ENCODE measurements at regions not wholly inside any gene's neighbourhood (a gene's known extent, or its start where the extent isn't known, plus 50 kb on each side); places are given as distances from the start of the nearest gene placed in this dataset.

DNA sequence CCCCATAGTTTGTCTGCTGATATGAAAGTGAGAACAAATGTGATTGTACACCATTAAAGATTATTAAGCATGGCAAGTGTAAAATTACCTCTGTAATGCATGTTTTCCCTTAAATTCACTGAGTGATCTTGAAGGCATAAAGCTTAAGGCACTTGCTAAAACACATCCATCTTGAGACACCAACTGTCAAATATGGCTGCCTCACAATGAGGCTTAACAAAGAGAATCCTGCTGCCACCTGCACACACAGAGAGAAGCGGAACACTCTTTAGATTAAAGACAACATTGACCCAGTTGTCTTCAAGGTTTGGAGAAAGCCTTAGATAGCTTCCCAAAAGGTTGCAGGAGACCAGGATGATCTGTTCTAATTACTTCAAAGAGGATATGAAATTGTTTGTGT, 803.6 kb upstream of the GYPC start:
- intact Hi-C loops (cut with DNase I; ENCODE audit: low total_unique reads) = no loop called here
- H3K27me3 ChIP-seq = no peaks in the 10 kb centered on the region
- H3K27ac ChIP-seq = no peak overlapping the region
- 71 to 84% (median 79%) methylated on average over 1 of the region's 1 CpG for WGBS, 5 donors
- H3K36me3 ChIP-seq = no peaks in the 10 kb centered on the region
- peaks cover 0 to 11% (median 7%) of the 10 kb centered on the region in 4 donors for H3K9me3 ChIP-seq
- no peak overlapping the region for H3K4me3 ChIP-seq
- TF ChIP-seq EP300 (IDR thresholded peaks at IDR 0.05) (no peak), POLR2AphosphoS5 (IDR thresholded peaks at IDR 0.05) (no peak), POLR2A (IDR thresholded peaks at IDR 0.05) (no peak)
- TF ChIP-seq, protein P1, sequence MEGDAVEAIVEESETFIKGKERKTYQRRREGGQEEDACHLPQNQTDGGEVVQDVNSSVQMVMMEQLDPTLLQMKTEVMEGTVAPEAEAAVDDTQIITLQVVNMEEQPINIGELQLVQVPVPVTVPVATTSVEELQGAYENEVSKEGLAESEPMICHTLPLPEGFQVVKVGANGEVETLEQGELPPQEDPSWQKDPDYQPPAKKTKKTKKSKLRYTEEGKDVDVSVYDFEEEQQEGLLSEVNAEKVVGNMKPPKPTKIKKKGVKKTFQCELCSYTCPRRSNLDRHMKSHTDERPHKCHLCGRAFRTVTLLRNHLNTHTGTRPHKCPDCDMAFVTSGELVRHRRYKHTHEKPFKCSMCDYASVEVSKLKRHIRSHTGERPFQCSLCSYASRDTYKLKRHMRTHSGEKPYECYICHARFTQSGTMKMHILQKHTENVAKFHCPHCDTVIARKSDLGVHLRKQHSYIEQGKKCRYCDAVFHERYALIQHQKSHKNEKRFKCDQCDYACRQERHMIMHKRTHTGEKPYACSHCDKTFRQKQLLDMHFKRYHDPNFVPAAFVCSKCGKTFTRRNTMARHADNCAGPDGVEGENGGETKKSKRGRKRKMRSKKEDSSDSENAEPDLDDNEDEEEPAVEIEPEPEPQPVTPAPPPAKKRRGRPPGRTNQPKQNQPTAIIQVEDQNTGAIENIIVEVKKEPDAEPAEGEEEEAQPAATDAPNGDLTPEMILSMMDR (IDR thresholded peaks at IDR 0.05) = no peak
- H3K4me1 ChIP-seq = no peaks in the 10 kb centered on the region
- no peak for DNase-seq

DNA sequence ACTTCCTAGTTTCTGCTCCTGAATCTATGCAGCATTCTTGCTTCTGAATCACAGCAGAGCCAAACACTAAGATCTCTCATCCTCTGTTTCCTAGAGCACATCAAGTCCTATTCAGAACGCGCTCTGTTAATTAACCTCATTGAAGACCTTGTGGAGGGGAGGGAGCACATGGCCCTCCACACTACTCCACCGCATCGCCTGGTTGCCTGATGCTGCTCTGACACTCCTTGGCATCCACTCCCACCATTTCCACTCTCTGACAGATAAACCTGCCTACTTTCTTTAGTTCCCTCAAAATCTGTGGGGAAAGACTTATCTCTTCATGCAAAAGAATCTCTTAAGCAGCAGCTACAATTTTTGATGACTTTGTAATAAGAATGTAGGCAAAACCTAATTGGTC, 802.3 kb upstream of the GYPC start:
- Histone ChIP-seq H3K27me3 (no peaks in the 10 kb centered on the region), H3K9me3 (peaks cover 0 to 5% (median 2%) of the 10 kb centered on the region in 4 donors), H3K27ac (no peak overlapping the region), H3K36me3 (no peaks in the 10 kb centered on the region), H3K4me1 (no peaks in the 10 kb centered on the region), H3K4me3 (no peak overlapping the region)
- intact Hi-C loops (cut with DNase I; ENCODE audit: low total_unique reads) = no loop called here
- 84 to 98% (median 93%) methylated on average over 4 of the region's 4 CpGs for WGBS, 5 donors
- DNase-seq = no peak
- no peak for TF ChIP-seq POLR2A (IDR thresholded peaks at IDR 0.05)
- no peak for TF ChIP-seq POLR2AphosphoS5 (IDR thresholded peaks at IDR 0.05)
- TF ChIP-seq EP300 (IDR thresholded peaks at IDR 0.05) = no peak
- TF ChIP-seq, protein P1 (IDR thresholded peaks at IDR 0.05) = no peak

DNA sequence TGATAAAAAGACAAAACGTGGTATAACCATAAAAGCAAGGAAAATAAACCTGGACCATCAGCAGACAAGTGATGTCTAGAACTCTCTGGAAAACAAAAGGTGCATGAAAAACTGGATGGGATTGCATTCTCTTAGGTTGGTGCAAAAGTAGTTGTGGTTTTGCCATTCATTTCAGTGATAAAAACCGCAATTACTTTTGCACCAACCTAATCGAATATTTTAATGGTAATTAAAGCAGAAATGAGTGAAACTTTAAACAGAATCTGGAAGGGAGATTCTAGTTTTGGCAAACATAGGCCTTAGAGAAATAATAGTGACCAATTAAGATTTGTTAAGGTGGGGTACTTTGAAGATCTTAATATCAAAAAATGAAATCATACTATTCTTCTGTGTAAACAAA, 800.8 kb upstream of the GYPC start:
- Histone ChIP-seq H3K4me1 (no peaks in the 10 kb centered on the region), H3K4me3 (no peak overlapping the region), H3K36me3 (no peaks in the 10 kb centered on the region), H3K27ac (no peak overlapping the region), H3K9me3 (peaks cover 0 to 3% (median 0%) of the 10 kb centered on the region in 4 donors), H3K27me3 (no peaks in the 10 kb centered on the region)
- no peak for TF ChIP-seq POLR2A (IDR thresholded peaks at IDR 0.05)
- TF ChIP-seq EP300 (IDR thresholded peaks at IDR 0.05) = no peak
- no peak for TF ChIP-seq POLR2AphosphoS5 (IDR thresholded peaks at IDR 0.05)
- TF ChIP-seq, protein P1 (IDR thresholded peaks at IDR 0.05) = no peak
- intact Hi-C loops (cut with DNase I; ENCODE audit: low total_unique reads) = no loop called here
- no peak for DNase-seq
- WGBS, 5 donors = 73 to 79% (median 76%) methylated on average over 3 of the region's 3 CpGs

DNA sequence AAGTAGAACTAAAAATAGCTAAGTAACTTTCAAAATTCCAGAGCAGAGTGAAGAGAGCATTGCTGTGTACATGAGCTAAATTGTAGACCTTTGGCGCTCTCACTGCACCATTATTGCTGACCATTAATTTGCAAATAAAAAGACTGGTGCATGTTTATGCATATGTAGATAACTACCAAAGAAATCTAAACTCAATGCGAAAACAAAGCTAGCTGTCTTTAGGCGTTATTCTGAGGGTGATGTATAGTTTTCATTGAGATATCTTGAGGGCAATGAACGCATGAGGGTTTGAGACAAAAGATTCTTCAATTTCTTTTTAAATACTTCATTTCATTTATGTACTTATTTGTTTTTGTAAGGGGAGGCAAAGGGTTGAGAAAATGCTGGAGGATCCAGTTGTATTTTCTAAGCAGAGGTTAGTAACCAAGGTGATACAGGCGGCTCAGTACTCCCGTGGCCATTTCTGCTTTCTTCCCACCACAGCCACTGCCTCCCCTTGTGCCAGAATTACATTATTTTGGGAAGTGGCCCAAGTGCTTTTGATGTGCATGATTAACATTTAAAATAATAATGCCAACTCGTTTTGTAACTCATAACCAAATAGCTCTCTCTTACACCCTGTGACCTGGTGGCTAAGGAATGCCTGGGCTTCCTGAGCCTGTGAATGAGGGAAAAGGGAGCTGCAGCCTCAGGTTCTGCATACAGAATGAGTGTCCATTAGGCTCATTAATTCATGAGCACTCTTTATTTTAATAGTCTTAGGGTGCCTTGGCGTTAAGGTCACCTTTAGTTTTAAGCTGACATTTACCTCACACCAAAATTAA, 797.8 kb upstream of the GYPC start:
- TF ChIP-seq EP300 (IDR thresholded peaks at IDR 0.05) (no peak), POLR2AphosphoS5 (IDR thresholded peaks at IDR 0.05) (no peak), POLR2A (IDR thresholded peaks at IDR 0.05) (no peak)
- TF ChIP-seq, protein P1 (IDR thresholded peaks at IDR 0.05) = no peak
- no peaks in the 10 kb centered on the region for H3K4me1 ChIP-seq
- H3K27ac ChIP-seq = no peak overlapping the region
- no peak overlapping the region for H3K4me3 ChIP-seq
- no peaks in the 10 kb centered on the region for H3K36me3 ChIP-seq
- no peaks in the 10 kb centered on the region for H3K9me3 ChIP-seq
- H3K27me3 ChIP-seq = no peaks in the 10 kb centered on the region
- WGBS, 5 donors = 69 to 75% (median 75%) methylated on average over 8 of the region's 8 CpGs
- intact Hi-C loops (cut with DNase I; ENCODE audit: low total_unique reads) = no loop called here
- DNase-seq = no peak

Measured in stomach (tissue), 8 donors.